Transverse colon (tissue), 4 donors: ENCODE measurements at regions not wholly inside any gene's neighbourhood (a gene's known extent, or its start where the extent isn't known, plus 50 kb on each side); places are given as distances from the start of the nearest gene placed in this dataset.

Source experiments
- EP300 ChIP-seq: sonication (generic); formaldehyde crosslinking; IDR thresholded peaks from one replicate; pipeline ENCODE4 v1.6.1; 2017; ENCODE audit warnings: antibody characterized with exemption, low read depth
- POLR2A ChIP-seq: fragments of 450-650 bp; IDR thresholded peaks from one replicate; pipeline ENCODE4 v1.6.1; 2016; ENCODE audit warnings: antibody characterized with exemption, mild to moderate bottlenecking, moderate library complexity
- POLR2AphosphoS5 ChIP-seq, 3 donors: sonication (generic); formaldehyde crosslinking; IDR thresholded peaks; one replicate each; pipeline ENCODE4 v1.6.1; 2016; ENCODE audit warnings: antibody characterized with exemption in 3 of 3
- TF ChIP-seq, protein P1 (sequence below), 5 experiments: fragments of 200-600 bp in 3 of 5; fragments of 450-650 bp in 2 of 5; sonication (generic) in 3 of 5; IDR thresholded peaks; 1 replicate in 2 of 5; 2 replicates in 3 of 5; pipeline ENCODE4 v1.5.1; 2016 to 2017; ENCODE audit warnings: antibody characterized with exemption in 5 of 5, inconsistent platforms in 3 of 5, mild to moderate bottlenecking in 2 of 5, moderate library complexity in 1 of 5

- TF ChIP-seq, protein P1, sequence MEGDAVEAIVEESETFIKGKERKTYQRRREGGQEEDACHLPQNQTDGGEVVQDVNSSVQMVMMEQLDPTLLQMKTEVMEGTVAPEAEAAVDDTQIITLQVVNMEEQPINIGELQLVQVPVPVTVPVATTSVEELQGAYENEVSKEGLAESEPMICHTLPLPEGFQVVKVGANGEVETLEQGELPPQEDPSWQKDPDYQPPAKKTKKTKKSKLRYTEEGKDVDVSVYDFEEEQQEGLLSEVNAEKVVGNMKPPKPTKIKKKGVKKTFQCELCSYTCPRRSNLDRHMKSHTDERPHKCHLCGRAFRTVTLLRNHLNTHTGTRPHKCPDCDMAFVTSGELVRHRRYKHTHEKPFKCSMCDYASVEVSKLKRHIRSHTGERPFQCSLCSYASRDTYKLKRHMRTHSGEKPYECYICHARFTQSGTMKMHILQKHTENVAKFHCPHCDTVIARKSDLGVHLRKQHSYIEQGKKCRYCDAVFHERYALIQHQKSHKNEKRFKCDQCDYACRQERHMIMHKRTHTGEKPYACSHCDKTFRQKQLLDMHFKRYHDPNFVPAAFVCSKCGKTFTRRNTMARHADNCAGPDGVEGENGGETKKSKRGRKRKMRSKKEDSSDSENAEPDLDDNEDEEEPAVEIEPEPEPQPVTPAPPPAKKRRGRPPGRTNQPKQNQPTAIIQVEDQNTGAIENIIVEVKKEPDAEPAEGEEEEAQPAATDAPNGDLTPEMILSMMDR (IDR thresholded peaks at IDR 0.05): no peak
- TF ChIP-seq POLR2AphosphoS5 (IDR thresholded peaks at IDR 0.05): no peak
- no peak for TF ChIP-seq POLR2A
- no peak for TF ChIP-seq EP300
Measured at GRCh38 chr2:136255127-136255526, 137.2 kb upstream of the CXCR4 start.
